Effector memory CD4-positive, alpha-beta T cell (primary cell): ENCODE measurements at regions not wholly inside any gene's neighbourhood (a gene's known extent, or its start where the extent isn't known, plus 50 kb on each side); places are given as distances from the start of the nearest gene placed in this dataset.

Source experiments
- DNase-seq, 3 donors: peaks; one replicate each; pipeline ENCODE4 v3.0.0-alpha.2; 2020
- H3K27ac ChIP-seq: 2 replicates; pipeline ENCODE4 v1.7.0; 2013; ENCODE audit warnings: mild to moderate bottlenecking, low read length, moderate library complexity; ENCODE audit not compliant: insufficient read depth, poor library complexity, severe bottlenecking
- H3K27me3 ChIP-seq: replicated peaks from 2 replicates; pipeline ENCODE4 v1.7.0; 2013; ENCODE audit warnings: mild to moderate bottlenecking, low read length; ENCODE audit not compliant: insufficient read depth, control insufficient read depth, poor library complexity, severe bottlenecking
- H3K36me3 ChIP-seq: 2 replicates; pipeline ENCODE4 v1.7.0; 2013; ENCODE audit warnings: mild to moderate bottlenecking, low read length, moderate library complexity; ENCODE audit not compliant: control insufficient read depth, insufficient read depth
- H3K4me1 ChIP-seq: 2 replicates; pipeline ENCODE4 v1.7.0; 2013; ENCODE audit warnings: low read length, mild to moderate bottlenecking; ENCODE audit not compliant: control insufficient read depth, insufficient read depth, poor library complexity, severe bottlenecking
- H3K4me3 ChIP-seq: 2 replicates; pipeline ENCODE4 v1.7.0; 2013; ENCODE audit warnings: low read length, low read depth, mild to moderate bottlenecking; ENCODE audit not compliant: insufficient read depth, poor library complexity, severe bottlenecking
- H3K9me3 ChIP-seq: 2 replicates; pipeline ENCODE4 v1.7.0; 2013; ENCODE audit warnings: mild to moderate bottlenecking, low read length, moderate library complexity; ENCODE audit not compliant: control insufficient read depth

DNA sequence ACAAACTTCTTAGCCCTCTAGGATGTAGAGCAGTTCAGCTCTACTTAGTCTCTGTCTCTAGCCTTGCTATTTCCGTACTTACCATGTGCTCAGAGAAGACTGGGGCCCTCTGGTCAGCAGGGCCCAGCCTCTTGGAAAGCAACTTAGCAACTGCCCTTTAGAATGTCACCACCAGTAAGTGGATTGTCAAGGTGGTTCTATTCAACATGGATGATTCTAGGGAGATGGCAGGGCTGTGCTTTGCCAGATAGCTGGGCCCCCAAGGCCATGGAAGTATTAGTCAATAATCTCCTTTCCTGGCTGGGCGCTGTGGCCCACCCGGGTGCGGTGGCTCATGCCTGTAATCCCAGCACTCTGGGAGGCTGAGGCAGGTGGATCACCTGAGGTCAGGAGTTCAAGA, 177.6 kb upstream of the MVB12B start:
- no peaks in the 10 kb centered on the region for H3K4me1 ChIP-seq
- H3K27me3 ChIP-seq: peaks cover 9% of the 10 kb centered on the region
- no peak for DNase-seq
- no peak overlapping the region for H3K27ac ChIP-seq
- H3K4me3 ChIP-seq: no peak overlapping the region
- no peaks in the 10 kb centered on the region for H3K36me3 ChIP-seq
- H3K9me3 ChIP-seq: no peaks in the 10 kb centered on the region

DNA sequence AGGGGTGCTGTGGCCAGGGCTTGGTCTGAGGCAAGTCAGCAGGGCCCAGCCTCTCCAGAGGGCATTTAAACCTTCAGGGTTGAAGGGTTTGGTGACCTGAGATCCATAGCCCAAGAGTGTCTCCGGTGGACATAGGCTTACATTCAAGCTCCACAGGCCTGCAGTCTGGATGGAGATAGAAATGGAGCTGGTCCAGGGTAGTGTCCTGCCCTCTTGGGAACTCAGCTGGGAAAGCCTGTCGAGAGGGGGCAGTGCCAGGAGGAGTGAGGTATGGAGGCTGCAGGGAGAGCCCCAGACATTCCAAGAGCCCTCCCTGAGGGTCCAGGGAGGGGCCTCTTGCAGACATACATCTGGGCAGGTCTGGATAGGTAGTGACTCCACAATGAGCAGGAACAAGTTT, 177.0 kb upstream of the MVB12B start:
- Histone ChIP-seq H3K27me3 (peaks cover 6% of the 10 kb centered on the region), H3K4me1 (no peaks in the 10 kb centered on the region), H3K9me3 (no peaks in the 10 kb centered on the region), H3K4me3 (no peak overlapping the region), H3K27ac (no peak overlapping the region), H3K36me3 (no peaks in the 10 kb centered on the region)
- no peak for DNase-seq

DNA sequence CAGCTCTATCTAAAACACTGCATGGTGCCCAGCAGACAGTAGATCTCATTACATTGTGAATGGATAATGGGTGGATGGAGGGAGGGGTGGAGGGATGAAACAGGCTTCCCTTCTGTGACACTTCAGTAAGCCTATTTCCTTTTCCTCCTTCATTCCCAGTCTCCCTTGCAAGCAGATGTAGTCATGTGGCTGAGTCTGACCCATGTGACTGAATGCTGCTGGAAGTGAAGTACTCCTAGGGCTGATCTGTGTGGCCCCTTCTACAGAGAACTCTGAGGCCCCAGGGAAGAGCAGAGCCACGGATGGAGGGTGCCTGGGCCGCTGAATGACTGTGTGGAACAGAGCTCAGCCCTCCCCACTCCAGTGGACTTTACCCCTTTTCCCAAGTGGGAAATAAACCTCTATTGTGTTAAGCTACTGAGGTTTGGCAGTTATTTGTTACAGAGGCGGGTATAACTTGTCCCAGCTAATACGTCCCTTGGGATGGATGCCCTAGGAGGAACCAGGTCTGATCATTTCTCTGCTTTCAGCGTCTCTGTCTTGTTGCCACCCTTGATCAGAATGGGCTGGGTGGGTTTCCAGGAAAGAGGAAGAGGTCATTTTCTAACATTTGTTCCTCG, 176.1 kb upstream of the MVB12B start:
- H3K36me3 ChIP-seq: no peaks in the 10 kb centered on the region
- no peak for DNase-seq
- H3K9me3 ChIP-seq: no peaks in the 10 kb centered on the region
- H3K27ac ChIP-seq: no peak overlapping the region
- H3K4me3 ChIP-seq: no peak overlapping the region
- peaks cover 6% of the 10 kb centered on the region for H3K27me3 ChIP-seq
- H3K4me1 ChIP-seq: no peaks in the 10 kb centered on the region

DNA sequence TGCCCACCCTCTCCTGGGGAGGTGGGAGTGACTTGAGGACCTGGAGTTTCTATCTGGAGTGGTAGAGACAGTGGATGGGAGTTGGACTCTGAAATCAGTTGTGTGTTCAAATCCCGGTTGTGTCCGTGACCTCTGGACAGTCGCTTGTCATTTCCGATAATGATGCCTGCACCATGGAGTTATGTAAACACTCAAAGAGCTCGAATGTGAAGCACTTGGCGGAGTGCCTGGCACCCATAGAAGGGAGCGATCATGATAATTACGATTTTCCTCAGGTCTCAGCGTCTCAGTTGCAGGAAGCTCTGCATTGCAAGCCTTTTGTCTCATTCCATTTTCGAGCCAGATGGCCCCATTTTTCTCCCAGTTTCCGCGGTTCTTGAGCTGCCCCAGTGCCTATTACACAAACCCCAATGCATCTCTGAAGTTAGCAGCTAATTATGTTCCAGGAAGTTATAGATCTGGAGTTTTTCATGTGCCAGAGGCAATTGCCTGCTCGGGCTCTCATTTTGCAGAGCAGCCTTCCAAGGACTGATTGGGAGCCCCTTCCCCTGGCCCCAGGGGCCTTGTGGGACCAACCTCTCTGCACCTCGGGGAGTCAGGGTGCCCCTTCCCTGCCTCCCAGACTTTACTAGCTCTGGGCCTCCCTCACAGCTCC, 175.5 kb upstream of the MVB12B start:
- no peak overlapping the region for H3K27ac ChIP-seq
- no peak for DNase-seq
- H3K4me3 ChIP-seq: no peak overlapping the region
- H3K36me3 ChIP-seq: no peaks in the 10 kb centered on the region
- peaks cover 5% of the 10 kb centered on the region for H3K27me3 ChIP-seq
- H3K9me3 ChIP-seq: no peaks in the 10 kb centered on the region
- H3K4me1 ChIP-seq: no peaks in the 10 kb centered on the region

DNA sequence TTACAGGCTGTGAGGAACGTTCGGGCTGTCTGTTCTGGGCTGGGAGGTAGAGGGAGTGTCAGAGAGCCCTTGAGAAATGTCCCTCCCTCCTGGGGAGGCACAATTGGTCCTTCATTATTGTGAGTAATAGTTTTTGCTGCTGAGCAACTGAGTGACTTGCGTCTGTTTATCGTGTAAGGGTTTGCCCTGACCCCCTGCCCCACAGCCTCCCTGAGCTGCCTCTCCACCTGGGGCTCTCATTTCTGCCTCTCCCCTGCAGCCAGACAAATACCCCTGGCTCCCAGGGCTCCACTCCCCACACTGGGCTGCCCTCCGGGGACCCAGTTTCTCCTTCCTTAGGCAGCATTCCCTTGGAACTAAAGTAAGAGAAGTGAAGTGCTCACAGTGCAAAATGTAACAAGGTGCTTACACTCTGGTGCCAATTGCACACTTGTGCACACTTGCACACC, 174.9 kb upstream of the MVB12B start:
- Histone ChIP-seq H3K9me3 (no peaks in the 10 kb centered on the region), H3K4me3 (no peak overlapping the region), H3K36me3 (no peaks in the 10 kb centered on the region), H3K27ac (no peak overlapping the region), H3K4me1 (no peaks in the 10 kb centered on the region), H3K27me3 (no peaks in the 10 kb centered on the region)
- DNase-seq: no peak

DNA sequence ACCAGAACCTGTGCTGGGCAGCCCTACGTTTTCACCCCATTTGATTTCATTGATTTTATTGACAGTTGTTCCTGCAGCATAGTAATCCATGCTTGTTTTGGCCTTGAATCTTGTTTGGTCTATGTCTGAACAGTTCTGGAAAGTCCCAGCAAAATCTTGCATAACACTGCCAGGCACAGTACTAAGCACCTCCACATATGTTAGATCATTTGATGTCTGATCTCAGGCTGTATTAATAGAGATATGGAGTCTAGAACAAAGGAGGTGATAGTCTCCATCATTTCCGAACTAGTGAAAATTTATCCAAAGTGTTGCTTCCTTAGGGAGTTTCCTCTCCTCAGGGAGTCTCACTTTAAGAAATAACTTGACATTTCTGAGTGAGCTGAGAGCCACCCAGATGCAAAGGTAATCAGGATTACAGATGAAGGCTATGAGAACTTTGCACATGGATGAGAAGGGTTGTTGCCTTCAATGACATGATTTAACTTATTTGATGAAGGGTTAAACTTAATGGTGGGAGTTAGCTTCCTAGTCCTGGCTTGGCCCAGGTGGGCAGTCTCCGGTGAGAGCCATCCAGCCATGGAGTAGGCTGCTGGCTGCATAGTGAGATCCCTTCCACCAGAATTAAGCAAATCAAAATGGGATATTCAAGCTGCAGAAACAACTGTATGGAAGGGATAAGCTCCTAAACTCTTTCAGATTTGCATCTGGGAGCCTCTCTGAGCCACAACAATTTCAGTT, 173.8 kb upstream of the MVB12B start:
- no peaks in the 10 kb centered on the region for H3K27me3 ChIP-seq
- no peaks in the 10 kb centered on the region for H3K9me3 ChIP-seq
- H3K36me3 ChIP-seq: no peaks in the 10 kb centered on the region
- H3K27ac ChIP-seq: no peak overlapping the region
- no peak for DNase-seq
- H3K4me3 ChIP-seq: no peak overlapping the region
- H3K4me1 ChIP-seq: no peaks in the 10 kb centered on the region

DNA sequence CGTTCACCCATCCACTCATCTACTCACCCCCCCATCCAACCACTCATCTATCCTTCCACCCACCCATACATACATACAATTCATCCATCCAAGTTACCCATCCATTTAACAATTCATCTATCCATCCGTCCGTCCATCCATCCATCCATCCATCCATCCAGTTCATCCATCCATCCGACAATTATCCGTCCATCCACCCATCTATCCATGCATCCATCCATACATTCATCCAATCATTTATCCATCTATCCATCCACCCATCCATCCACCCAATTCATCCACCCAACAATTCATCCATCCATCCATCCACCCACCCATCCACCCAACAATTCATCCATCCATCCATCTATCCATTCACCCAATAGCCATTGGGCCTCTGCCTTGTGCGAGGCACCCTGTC, 173.2 kb upstream of the MVB12B start:
- Histone ChIP-seq H3K36me3 (no peaks in the 10 kb centered on the region), H3K4me3 (no peak overlapping the region), H3K27ac (no peak overlapping the region), H3K9me3 (no peaks in the 10 kb centered on the region), H3K27me3 (no peaks in the 10 kb centered on the region), H3K4me1 (no peaks in the 10 kb centered on the region)
- no peak for DNase-seq

DNA sequence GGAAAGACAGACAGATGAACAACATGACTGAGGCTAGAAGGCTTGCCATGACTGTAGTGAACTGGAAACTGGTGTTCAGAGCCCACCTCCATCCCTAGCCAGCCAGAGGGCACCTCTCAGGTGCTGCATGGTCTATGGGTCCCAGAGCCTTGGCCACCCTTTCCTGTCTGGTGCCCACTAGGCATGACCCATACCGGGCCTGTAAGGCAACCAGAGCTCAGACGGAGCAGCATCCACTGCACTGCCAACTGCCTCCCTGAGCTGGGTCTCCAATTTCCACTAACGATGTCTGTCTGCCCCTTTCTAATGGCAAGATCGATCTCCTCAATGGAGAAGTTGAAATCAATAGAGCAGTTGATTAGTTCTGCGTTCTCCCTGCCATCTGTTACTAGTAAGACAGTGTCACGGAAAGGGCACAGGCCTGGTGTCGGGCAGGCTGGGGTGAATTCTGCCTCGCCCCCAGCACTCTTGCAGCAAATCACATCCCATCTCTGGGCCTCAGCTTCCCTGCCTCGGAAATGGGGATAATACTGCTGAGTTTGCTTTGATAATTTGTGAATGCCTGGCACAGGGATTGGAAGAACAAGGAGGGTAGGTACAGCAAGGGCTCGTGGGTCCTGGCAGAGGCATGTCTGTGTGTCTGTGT, 172.3 kb upstream of the MVB12B start:
- Histone ChIP-seq H3K4me3 (no peak overlapping the region), H3K27ac (no peak overlapping the region), H3K9me3 (no peaks in the 10 kb centered on the region), H3K4me1 (no peaks in the 10 kb centered on the region), H3K27me3 (no peaks in the 10 kb centered on the region), H3K36me3 (no peaks in the 10 kb centered on the region)
- no peak for DNase-seq

DNA sequence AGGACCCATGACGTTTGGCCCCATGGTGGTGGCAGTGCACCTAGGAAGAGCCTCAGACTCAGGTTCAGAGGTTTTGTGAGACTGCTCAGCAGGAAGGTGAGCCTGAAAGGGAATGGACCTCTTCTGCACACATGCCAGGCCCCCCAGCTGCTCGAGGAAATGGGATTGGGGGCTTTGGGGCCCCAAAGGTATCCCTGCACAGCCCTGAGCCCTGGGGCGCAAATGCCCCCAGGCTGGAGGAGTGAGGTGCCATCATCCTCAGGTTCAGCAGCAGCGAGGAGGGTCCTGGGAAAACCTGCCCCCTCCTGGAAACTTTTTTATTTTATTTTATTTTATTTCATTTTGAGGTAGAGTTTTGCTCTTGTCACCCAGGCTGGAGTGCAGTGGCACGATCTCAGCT, 171.8 kb upstream of the MVB12B start:
- Histone ChIP-seq H3K4me1 (no peaks in the 10 kb centered on the region), H3K4me3 (no peak overlapping the region), H3K9me3 (no peaks in the 10 kb centered on the region), H3K36me3 (no peaks in the 10 kb centered on the region), H3K27ac (no peak overlapping the region), H3K27me3 (no peaks in the 10 kb centered on the region)
- no peak for DNase-seq
